GM12878 (cell line): ENCODE measurements at regions not wholly inside any gene's neighbourhood (a gene's known extent, or its start where the extent isn't known, plus 50 kb on each side); places are given as distances from the start of the nearest gene placed in this dataset.

ENCODE experiments used
- ATAC-seq: fragments of 200-7000 bp; cut with Tn5 transposase; 3 replicates; pipeline ENCODE4 v1.9.1; 2020; ENCODE audit warnings: mild to moderate bottlenecking, moderate library complexity
- BruUV-seq: library from RNA; stranded (reverse); fragments of 400-500 nt; replicated peaks from 2 replicates; lab custom pipeline; 2021; lab: Mats Ljungman, UMichigan
- CTCF ChIA-PET: fragments of 300-600 bp; sonication (Branson Sonifier 250); formaldehyde crosslinking; extraction: SDS; loops from one replicate; lab custom pipeline; 2021; ENCODE audit warnings: inconsistent platforms; lab: Yijun Ruan, JAX
- POLR2A ChIA-PET: fragments of 350-600 bp; formaldehyde crosslinking; extraction: SDS; loops from one replicate; lab custom pipeline; 2021; ENCODE audit warnings: inconsistent platforms; lab: Charles Lee
- RAD21 ChIA-PET: fragments of 300-600 bp; sonication (Branson Sonifier 250); formaldehyde crosslinking; loops from one replicate; lab custom pipeline; 2023; ENCODE audit warnings: antibody characterized with exemption; ENCODE audit not compliant: unreplicated experiment; lab: Charles Lee
- SMC1A ChIA-PET: fragments of 300-600 bp; sonication (Branson Sonifier 250); formaldehyde crosslinking; loops from one replicate; lab custom pipeline; 2023; ENCODE audit not compliant: unreplicated experiment, uncharacterized antibody; lab: Charles Lee
- DNase-seq: peaks from one replicate; pipeline ENCODE4 v3.0.0-alpha.2; 2011; ENCODE audit warnings: low read depth, low spot score
- FAIRE-seq: peaks from 3 replicates; lab custom pipeline; 2011; peaks lifted over from hg19 to GRCh38; lab: Jason Lieb, UNC
- H2AFZ ChIP-seq: 2 replicates; pipeline ENCODE4 v1.6.0; 2011; ENCODE audit warnings: low read depth, low read length, control low read depth; ENCODE audit not compliant: control insufficient read depth
- H3K27ac ChIP-seq: 2 replicates; pipeline ENCODE4 v1.5.1; 2011; ENCODE audit warnings: control low read depth; ENCODE audit not compliant: control insufficient read depth, insufficient read depth
- H3K27me3 ChIP-seq, 2 experiments: replicated peaks in 1 of 2; 2 replicates each; pipeline versions ENCODE4 v1.6.0 to v1.6.1; 2011; ENCODE audit warnings: low read length in 1 of 2; ENCODE audit not compliant: control insufficient read depth in 2 of 2, insufficient read depth in 2 of 2
- H3K36me3 ChIP-seq, 2 experiments: 2 replicates each; pipeline ENCODE4 v1.5.1; 2011; ENCODE audit warnings: low read length in 1 of 2; ENCODE audit not compliant: control insufficient read depth in 2 of 2, insufficient read depth in 2 of 2
- H3K4me1 ChIP-seq: 2 replicates; pipeline ENCODE4 v1.6.1; 2011; ENCODE audit warnings: mild to moderate bottlenecking, low read length, moderate library complexity, mixed read lengths; ENCODE audit not compliant: control insufficient read depth, insufficient read depth
- H3K4me2 ChIP-seq: 2 replicates; pipeline ENCODE4 v1.6.0; 2011; ENCODE audit warnings: control low read depth; ENCODE audit not compliant: control insufficient read depth, insufficient read depth
- H3K4me3 ChIP-seq: fragments of 200-600 bp; sonication (generic); 2 replicates; pipeline ENCODE4 v1.5.1; 2016
- H3K79me2 ChIP-seq: 2 replicates; pipeline ENCODE4 v1.6.0; 2011; ENCODE audit warnings: low read length; ENCODE audit not compliant: control insufficient read depth, insufficient read depth
- H3K9ac ChIP-seq: 2 replicates; pipeline ENCODE4 v1.8.0; 2011; ENCODE audit warnings: low read length, control low read depth, mixed read lengths; ENCODE audit not compliant: control insufficient read depth, insufficient read depth
- H3K9me3 ChIP-seq: replicated peaks from 3 replicates; pipeline ENCODE4 v1.5.1; 2011; ENCODE audit warnings: mild to moderate bottlenecking, low read length; ENCODE audit not compliant: control insufficient read depth, insufficient read depth
- H4K20me1 ChIP-seq: 2 replicates; pipeline ENCODE4 v1.6.0; 2011; ENCODE audit not compliant: control insufficient read depth, insufficient read depth
- BHLHE40 ChIP-seq, 2 experiments: fragments of 450-650 bp in 1 of 2; IDR thresholded peaks; 2 replicates each; pipeline ENCODE4 v1.6.1; 2011 to 2017; ENCODE audit warnings: low read depth in 2 of 2, borderline replicate concordance in 1 of 2, improper control_type of control experiment in 1 of 2, low read length in 1 of 2, mild to moderate bottlenecking in 1 of 2
- CBX5 ChIP-seq: sonication (generic); IDR thresholded peaks from 2 replicates; pipeline ENCODE4 v1.6.1; 2016; ENCODE audit warnings: low read depth, moderate library complexity, mild to moderate bottlenecking, inconsistent platforms
- EGR1 ChIP-seq, 2 experiments: IDR thresholded peaks; 1 replicate in 1 of 2; 2 replicates in 1 of 2; pipeline ENCODE4 v1.6.1; 2011 to 2012; ENCODE audit warnings: low read depth in 2 of 2, low read length in 2 of 2, borderline replicate concordance in 1 of 2, mild to moderate bottlenecking in 1 of 2, moderate library complexity in 1 of 2
- EZH2 ChIP-seq: IDR thresholded peaks from 2 replicates; pipeline ENCODE4 v1.6.1; 2012; ENCODE audit warnings: low read depth, mild to moderate bottlenecking, control low read depth, inconsistent platforms, low read length, borderline replicate concordance; ENCODE audit not compliant: control insufficient read depth
- GATAD2B ChIP-seq: fragments of 450-650 bp; conservative IDR thresholded peaks from 2 replicates; pipeline ENCODE4 v1.6.1; 2017; ENCODE audit warnings: low read depth, mild to moderate bottlenecking, moderate library complexity
- HDAC6 ChIP-seq: fragments of 200-600 bp; sonication (generic); IDR thresholded peaks from one replicate; pipeline ENCODE4 v1.8.0; 2017; ENCODE audit warnings: antibody characterized with exemption; ENCODE audit not compliant: unreplicated experiment
- JUNB ChIP-seq: IDR thresholded peaks from 2 replicates; pipeline ENCODE4 v1.6.1; 2016; ENCODE audit warnings: antibody characterized with exemption, mild to moderate bottlenecking
- KDM1A ChIP-seq: fragments of 200-600 bp; sonication (generic); IDR thresholded peaks from 2 replicates; pipeline ENCODE4 v1.6.1; 2016; ENCODE audit warnings: borderline replicate concordance
- MYC ChIP-seq: IDR thresholded peaks from 2 replicates; pipeline ENCODE4 v1.6.1; 2011; ENCODE audit warnings: mild to moderate bottlenecking, low read length, moderate library complexity, inconsistent platforms; ENCODE audit not compliant: insufficient read depth, insufficient replicate concordance, insufficient read length, severe bottlenecking
- NFXL1 ChIP-seq: fragments of 450-650 bp; IDR thresholded peaks from 2 replicates; pipeline ENCODE4 v1.6.1; 2017; ENCODE audit warnings: antibody characterized with exemption, mild to moderate bottlenecking, borderline replicate concordance
- POLR2AphosphoS2 ChIP-seq: IDR thresholded peaks from 2 replicates; pipeline ENCODE4 v1.6.1; 2011; ENCODE audit warnings: low read depth, mild to moderate bottlenecking, low read length, improper control_type of control experiment, moderate library complexity
- RELA ChIP-seq: fragments of 450-650 bp; IDR thresholded peaks from 2 replicates; pipeline ENCODE4 v1.8.0; 2014; ENCODE audit warnings: borderline replicate concordance; ENCODE audit not compliant: partially characterized antibody
- SMC3 ChIP-seq: IDR thresholded peaks from 2 replicates; pipeline ENCODE4 v1.6.1; 2011; ENCODE audit warnings: low read length, improper control_type of control experiment, borderline replicate concordance
- SPI1 ChIP-seq: IDR thresholded peaks from 2 replicates; pipeline ENCODE4 v1.6.1; 2011; ENCODE audit warnings: low read depth, mild to moderate bottlenecking, low read length, moderate library complexity, borderline replicate concordance; ENCODE audit not compliant: insufficient read depth
- WGBS: methylation state at CpG from one replicate; pipeline ENCODE4 v1.1.6; 2016; ENCODE audit warnings: low lambda C conversion rate; ENCODE audit not compliant: insufficient replicate concordance, insufficient coverage; ENCODE audit errors: missing lambda C conversion rate; 5-methylcytosine and 5-hydroxymethylcytosine counted together
- in situ Hi-C: fragments of 300-500 bp; cut with MboI; formaldehyde crosslinking; loops from 9 replicates; pipeline ENCODE4 v1.14.3; 2018; ENCODE audit warnings: mixed read lengths
- intact Hi-C: fragments of 100-400 bp; cut with micrococcal nuclease; formaldehyde crosslinking; loops from one replicate; pipeline ENCODE4 v1.14.2; 2022; ENCODE audit not compliant: unreplicated experiment
- TF ChIP-seq, protein P1 (sequence below): fragments of 450-650 bp; IDR thresholded peaks from 2 replicates; pipeline ENCODE4 v1.6.1; 2017; ENCODE audit warnings: mild to moderate bottlenecking
- TF ChIP-seq, protein P2 (sequence below): IDR thresholded peaks from 2 replicates; pipeline ENCODE4 v1.6.1; 2012; ENCODE audit warnings: low read depth, low read length, improper control_type of control experiment
- TF ChIP-seq, protein P3 (sequence below): fragments of 450-650 bp; IDR thresholded peaks from 2 replicates; pipeline ENCODE4 v1.6.1; 2016; ENCODE audit warnings: mild to moderate bottlenecking
- TF ChIP-seq, protein P4 (sequence below): IDR thresholded peaks from 2 replicates; pipeline ENCODE4 v1.6.1; 2011; ENCODE audit warnings: borderline replicate concordance, low read depth, mild to moderate bottlenecking, moderate library complexity, mixed read lengths, low read length; ENCODE audit not compliant: insufficient read depth; ENCODE audit errors: extremely low read length
- TF ChIP-seq, protein P5 (sequence below): fragments of 450-650 bp; IDR thresholded peaks from 2 replicates; pipeline ENCODE4 v1.6.1; 2016; ENCODE audit warnings: mild to moderate bottlenecking

DNA sequence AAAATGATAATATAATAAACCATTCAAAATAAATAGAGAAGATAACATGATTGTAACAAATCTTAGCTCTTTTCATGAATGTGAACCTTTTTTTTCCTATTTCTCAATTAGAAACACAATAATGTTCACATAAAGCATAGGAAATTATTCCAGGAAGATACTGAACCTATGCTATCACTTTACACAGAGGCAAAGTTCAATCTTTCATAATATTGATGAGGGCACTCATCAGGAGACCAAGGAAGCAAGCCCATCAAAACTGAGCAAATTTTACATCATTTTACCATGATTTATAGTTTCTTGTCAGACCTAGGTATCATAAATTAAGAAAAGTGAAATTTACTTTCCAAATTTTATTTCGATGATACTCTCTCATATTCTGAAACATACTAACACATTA, 938.5 kb downstream of the TBC1D32 start:
- SMC1A ChIA-PET = no interaction called here
- Histone ChIP-seq H4K20me1 (no peaks in the 10 kb centered on the region), H3K9me3 (no peaks in the 10 kb centered on the region), H3K9ac (no peak overlapping the region), H2AFZ (no peak overlapping the region), H3K4me2 (no peak overlapping the region), H3K36me3 (no peaks in the 10 kb centered on the region), H3K4me3 (no peak overlapping the region), H3K79me2 (no peaks in the 10 kb centered on the region), H3K27me3 (no peaks in the 10 kb centered on the region), H3K4me1 (no peaks in the 10 kb centered on the region), H3K27ac (no peak overlapping the region)
- no peak for FAIRE-seq
- no TSS peak for BruUV-seq
- CTCF ChIA-PET = no interaction called here
- no peak for DNase-seq
- in situ Hi-C loops (no loop called here), intact Hi-C loops (no loop called here)
- no peak for ATAC-seq
- 0% methylated on average over 1 of the region's 1 CpG for WGBS
- POLR2A ChIA-PET = no interaction called here
- RAD21 ChIA-PET = no interaction called here
- no peak for TF ChIP-seq BHLHE40 (IDR thresholded peaks at IDR 0.05; ENCODE audit: borderline replicate concordance in 1 of 2, low read depth in 2 of 2, low read length in 1 of 2)
- TF ChIP-seq CBX5 = no peak
- TF ChIP-seq EZH2 = no peak
- TF ChIP-seq, protein P1, sequence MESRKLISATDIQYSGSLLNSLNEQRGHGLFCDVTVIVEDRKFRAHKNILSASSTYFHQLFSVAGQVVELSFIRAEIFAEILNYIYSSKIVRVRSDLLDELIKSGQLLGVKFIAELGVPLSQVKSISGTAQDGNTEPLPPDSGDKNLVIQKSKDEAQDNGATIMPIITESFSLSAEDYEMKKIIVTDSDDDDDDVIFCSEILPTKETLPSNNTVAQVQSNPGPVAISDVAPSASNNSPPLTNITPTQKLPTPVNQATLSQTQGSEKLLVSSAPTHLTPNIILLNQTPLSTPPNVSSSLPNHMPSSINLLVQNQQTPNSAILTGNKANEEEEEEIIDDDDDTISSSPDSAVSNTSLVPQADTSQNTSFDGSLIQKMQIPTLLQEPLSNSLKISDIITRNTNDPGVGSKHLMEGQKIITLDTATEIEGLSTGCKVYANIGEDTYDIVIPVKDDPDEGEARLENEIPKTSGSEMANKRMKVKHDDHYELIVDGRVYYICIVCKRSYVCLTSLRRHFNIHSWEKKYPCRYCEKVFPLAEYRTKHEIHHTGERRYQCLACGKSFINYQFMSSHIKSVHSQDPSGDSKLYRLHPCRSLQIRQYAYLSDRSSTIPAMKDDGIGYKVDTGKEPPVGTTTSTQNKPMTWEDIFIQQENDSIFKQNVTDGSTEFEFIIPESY = no peak
- TF ChIP-seq HDAC6 = no peak
- no peak for TF ChIP-seq RELA
- TF ChIP-seq POLR2AphosphoS2 = no peak
- TF ChIP-seq MYC = no peak
- TF ChIP-seq SMC3 = no peak
- no peak for TF ChIP-seq EGR1 (IDR thresholded peaks at IDR 0.05; ENCODE audit: borderline replicate concordance in 1 of 2, low read depth in 2 of 2, low read length in 2 of 2)
- no peak for TF ChIP-seq NFXL1
- TF ChIP-seq, protein P2, sequence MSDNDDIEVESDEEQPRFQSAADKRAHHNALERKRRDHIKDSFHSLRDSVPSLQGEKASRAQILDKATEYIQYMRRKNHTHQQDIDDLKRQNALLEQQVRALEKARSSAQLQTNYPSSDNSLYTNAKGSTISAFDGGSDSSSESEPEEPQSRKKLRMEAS = no peak
- TF ChIP-seq, protein P3, sequence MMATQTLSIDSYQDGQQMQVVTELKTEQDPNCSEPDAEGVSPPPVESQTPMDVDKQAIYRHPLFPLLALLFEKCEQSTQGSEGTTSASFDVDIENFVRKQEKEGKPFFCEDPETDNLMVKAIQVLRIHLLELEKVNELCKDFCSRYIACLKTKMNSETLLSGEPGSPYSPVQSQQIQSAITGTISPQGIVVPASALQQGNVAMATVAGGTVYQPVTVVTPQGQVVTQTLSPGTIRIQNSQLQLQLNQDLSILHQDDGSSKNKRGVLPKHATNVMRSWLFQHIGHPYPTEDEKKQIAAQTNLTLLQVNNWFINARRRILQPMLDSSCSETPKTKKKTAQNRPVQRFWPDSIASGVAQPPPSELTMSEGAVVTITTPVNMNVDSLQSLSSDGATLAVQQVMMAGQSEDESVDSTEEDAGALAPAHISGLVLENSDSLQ = no peak
- TF ChIP-seq KDM1A = no peak
- TF ChIP-seq JUNB = no peak
- TF ChIP-seq, protein P4, sequence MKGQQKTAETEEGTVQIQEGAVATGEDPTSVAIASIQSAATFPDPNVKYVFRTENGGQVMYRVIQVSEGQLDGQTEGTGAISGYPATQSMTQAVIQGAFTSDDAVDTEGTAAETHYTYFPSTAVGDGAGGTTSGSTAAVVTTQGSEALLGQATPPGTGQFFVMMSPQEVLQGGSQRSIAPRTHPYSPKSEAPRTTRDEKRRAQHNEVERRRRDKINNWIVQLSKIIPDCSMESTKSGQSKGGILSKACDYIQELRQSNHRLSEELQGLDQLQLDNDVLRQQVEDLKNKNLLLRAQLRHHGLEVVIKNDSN = no peak
- TF ChIP-seq, protein P5, sequence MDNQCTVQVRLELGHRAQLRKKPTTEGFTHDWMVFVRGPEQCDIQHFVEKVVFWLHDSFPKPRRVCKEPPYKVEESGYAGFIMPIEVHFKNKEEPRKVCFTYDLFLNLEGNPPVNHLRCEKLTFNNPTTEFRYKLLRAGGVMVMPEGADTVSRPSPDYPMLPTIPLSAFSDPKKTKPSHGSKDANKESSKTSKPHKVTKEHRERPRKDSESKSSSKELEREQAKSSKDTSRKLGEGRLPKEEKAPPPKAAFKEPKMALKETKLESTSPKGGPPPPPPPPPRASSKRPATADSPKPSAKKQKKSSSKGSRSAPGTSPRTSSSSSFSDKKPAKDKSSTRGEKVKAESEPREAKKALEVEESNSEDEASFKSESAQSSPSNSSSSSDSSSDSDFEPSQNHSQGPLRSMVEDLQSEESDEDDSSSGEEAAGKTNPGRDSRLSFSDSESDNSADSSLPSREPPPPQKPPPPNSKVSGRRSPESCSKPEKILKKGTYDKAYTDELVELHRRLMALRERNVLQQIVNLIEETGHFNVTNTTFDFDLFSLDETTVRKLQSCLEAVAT = no peak
- no peak for TF ChIP-seq SPI1
- TF ChIP-seq GATAD2B = no peak
